CD4-positive, alpha-beta T cell treated with Interleukin-15 for 4 hours (primary cell): ENCODE measurements at regions not wholly inside any gene's neighbourhood (a gene's known extent, or its start where the extent isn't known, plus 50 kb on each side); places are given as distances from the start of the nearest gene placed in this dataset.
"Not testable (repeated sequence)": the region's sequence is repeated elsewhere in the genome, so short reads cannot be mapped to it uniquely, and the experiment has no call there.

ENCODE experiments used
- DNase-seq: peaks from one replicate; pipeline ENCODE4 v3.0.0-alpha.2; 2020; ENCODE audit warnings: low spot score

DNA sequence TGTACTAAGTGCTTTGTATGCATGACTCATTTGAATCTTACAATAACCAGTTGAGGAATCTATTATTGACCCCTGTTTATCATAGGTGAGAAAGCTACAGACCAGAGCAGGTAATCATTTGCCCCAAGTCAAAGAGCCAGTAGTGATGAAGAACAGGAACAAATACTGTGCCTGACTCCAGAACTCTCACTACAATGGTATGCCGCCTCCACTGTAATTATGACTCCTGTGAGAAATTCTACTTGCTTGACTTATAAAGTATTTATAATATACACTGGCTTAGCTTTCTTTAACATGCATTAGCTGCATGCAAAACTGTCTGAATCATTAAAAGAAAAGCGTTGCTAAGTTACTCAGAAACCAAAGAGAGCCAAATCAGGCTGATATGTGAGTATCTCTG, 92.6 kb downstream of the ZNF281 start:
- DNase-seq, result no peak

DNA sequence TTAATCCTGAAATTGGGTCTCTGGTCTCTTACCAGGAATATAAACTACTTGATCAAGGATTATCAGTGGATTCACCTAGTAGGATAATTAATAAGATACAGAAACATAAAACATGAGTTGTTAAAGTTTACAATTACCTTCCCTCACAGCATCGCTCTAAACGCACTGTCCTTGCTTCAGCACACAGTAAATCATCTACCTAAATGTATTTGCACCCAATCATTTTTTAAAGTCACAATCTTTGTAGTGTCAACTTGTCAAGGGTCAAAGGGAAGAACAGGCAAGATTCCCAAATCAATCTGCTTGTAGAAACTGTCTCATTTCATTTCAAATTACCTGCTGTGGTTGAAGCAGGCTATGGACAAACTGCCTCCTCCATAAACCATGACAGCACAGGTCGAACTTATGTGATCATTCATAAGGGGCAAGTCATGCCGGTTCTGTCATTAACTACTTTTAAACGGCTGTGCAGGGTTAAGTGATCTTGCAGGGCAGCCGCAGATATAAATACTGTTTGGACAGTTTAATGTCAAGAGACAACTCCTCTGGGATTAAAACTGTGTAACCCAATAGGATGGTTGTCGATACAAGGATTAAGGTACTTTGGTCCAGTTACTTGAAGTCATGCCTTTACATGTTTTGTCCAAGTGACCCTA, 93.6 kb downstream of the ZNF281 start:
- no peak for DNase-seq

DNA sequence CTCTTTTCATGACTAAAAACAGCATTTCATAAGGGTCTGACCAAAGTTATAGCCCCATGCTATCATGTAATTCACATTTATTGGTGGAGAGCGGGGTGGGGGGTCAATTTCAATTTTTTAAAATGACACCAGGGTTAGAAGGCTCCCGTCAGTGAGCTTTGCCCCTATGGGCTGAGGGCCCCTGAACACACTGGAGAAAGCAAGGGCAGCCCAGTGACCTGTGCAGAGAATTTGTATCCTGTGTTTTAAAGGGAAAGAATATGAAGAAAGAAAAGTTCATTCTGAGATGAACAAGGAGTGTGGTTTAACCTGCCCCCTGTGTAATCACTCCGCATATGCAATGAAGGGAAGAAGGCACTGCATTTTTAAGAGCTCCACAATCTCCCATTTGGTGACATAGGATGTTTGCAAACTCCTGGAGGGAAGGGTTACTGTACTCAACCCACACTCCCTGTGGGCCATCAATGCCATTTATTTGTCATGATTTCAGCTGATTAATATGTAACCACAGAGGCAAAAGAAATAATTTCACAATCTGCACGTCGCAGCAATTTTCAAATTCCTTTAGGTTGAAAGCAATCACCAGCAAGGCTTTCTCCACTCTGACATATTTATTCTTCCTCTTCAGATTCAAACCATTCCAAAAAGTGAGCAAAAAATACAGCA, 95.6 kb downstream of the ZNF281 start:
- DNase-seq, result no peak

DNA sequence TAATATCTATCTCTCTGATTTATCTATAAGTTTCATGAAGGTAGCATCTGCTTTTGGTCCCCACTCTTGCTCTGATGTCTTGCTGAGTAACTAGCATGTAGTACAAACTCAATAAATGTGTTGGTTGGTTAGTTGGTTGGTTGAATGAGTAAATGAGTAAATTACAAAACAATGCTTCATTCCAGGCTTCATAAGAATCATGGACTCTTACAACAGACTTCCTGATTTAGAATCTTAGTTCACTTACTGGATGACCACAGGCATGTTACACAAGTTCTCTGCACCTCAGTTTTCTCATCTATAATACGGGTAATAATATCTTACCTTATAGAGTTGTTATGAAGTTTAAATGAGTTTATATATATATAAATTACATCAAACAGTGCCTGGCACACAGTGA, 98.6 kb downstream of the ZNF281 start:
- DNase-seq, result no peak

DNA sequence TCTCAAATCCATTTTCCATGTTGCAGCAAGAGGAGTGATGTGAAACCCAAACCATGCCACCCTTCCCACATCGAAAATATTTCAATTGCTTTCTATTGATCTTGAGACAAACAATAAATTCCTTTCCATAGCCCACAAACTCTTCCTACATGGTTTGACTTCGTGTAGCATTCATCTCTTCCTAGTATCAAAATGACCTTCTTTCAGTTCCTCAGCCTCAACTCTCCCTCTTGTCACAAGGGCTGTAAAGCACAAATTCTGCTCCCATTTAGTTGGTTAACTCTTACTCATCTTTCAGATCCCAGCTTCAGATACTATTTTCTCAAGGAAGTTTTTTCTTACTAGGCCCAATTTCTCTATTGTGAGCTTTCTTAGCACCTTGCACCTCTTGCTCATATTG, 99.0 kb downstream of the ZNF281 start:
- no peak for DNase-seq

DNA sequence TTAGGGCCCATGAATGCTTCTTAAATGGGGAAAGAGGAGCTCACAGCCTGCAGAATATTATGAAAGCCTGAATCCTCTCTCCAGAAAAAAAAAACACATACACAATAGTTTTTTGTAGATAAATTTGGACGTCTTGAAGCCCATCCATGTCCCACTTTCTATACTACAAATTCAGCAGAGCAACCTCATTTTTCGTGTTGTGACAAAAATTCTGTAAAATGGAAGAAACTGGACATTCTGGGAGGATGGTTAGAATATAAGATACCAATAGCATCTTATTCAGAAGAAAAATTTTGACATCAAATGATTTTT, 102.1 kb downstream of the ZNF281 start:
- DNase-seq, result no peak

DNA sequence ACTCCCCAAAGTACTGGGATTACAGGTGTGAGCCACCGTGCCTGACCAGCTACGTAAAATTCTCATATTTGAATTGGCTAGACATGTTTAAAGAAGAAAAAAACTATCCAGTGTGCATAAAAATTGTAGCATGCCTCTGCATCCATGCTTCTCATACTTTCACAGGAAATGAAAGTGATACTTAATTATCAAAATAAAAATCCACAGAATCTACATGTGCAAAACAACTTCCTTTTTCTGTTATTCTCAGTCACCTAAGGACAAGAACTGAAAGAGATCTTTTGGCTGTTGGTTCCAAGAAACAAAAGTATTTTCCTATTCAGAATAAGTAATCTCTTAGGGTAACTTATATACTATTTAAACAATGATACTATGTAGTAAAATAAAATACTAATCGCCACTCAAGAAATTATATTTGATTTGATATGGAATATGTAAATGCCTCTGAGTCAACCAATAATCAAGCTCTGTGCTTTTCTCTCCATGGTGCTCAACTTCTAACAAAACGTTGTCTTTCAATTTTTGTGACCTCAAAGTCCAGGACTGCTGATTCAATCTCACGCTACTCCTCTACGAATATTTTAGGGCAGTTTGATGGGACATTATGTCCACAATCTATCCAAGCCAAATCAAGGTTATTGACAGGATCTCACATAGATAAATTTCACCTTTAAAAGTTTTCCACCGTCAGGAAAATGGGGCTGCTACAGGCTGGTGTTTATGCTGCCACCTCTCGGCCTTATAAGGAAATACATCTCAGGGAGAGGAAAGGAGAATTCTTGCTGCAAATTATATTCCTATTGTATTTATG, 102.7 kb downstream of the ZNF281 start:
- DNase-seq, result peak; percentile 51

DNA sequence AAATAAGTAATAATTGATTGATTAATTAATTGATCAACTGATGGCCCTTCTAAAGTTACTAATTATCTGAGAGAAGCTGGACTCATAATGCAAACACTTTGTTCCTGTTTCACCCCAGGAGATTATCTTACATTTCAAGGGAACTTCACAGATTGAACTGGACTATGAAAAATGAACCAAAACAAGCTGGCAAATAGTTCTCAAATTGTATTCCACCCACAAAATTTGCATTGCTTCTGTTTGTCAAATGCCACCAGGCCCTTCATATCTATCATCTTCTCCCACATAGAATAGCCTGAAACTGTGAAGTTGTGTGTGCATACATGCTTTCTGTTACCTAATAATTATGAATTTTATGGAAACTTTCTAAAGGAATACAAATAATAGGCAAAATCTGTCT, 104.0 kb downstream of the ZNF281 start:
- no peak for DNase-seq

DNA sequence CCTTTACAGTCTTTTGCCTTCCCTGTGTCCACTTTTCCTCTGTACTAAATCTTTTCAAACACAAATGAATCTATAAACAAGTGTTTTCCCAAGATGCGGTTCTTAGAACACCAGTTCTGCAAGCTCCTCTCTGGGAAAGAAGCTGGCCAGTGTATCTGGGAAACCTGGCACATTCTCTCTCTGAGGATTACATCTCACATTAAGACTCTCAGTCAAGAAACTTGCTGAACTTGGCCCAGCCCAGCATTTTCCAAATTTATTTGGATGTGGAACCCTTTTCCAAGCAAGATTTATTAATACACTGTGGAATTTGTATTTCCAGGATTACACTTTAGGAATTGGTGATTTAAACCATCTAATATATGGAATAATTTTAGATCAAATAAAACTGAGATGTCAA, 105.7 kb downstream of the ZNF281 start:
- no peak for DNase-seq

DNA sequence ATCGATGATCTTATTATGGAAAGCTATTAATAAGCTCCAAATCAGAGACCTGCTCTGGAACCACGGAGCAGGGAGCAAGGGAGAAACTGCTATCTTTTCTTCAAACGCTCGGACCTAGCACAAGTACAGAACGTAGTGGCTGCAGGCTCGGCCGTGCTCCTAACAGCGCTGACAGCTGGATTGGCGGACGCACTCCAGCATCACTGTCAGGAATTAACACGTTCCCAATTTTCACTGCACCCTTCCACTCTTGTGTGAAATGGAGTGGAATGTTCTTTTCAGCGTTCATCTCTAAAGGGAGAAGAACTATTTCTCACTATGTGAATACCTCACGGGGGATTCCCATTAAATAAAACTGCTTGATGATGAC, 106.9 kb downstream of the ZNF281 start:
- DNase-seq, result no peak

DNA sequence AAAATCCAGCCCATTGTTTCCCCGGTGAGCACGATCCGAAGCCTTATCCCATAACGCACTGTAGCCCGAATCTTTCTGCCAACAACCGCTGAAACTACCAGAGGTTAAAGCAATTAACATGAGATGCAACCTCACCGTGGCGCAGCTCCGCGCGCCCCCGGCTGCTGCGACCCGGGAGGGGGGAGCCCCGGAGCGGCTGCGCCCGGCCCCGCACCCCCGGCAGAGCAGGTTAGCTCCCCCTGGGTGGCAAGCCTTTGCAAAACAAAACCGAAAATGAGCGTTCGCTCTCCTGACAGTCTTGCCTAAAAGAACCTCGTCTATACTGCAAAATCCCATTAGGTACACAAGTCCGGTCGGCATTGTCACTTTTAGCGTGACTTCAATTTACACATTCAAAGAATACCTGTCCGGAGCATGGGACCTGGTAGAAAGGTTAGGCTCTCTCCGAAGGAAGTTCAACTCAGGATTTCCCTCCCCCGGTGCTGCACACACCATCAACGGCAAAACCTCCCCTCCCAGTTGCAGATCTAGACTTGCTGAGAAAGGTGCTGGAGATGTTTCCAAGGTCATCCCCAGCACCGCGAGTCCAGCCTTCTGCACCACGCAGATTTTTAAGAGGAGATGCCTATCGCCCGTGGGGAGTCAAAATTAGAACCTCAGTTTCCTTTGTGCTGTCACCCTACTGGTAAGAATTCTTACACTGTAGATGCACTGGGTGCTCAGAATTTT, 107.5 kb downstream of the ZNF281 start:
- peak; percentile 59 for DNase-seq

DNA sequence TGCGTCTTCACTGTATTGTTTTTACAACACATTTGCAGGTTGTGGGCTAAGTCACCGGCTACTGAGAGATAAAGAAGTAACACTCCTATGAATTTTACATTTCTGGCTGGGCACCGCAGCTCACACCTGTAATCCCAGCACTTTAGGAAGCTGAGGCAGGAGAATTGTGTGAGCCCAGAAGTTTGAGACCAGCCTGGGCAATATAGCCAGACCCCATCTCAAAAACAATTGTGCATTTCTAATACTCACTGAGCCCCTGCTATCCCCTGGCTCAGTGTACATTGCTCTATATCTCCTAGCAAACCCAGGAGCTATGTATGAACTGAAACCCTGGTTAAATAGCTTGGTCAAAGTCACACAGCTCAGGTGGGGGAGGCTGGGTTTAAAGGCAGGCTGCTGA, 108.7 kb downstream of the ZNF281 start:
- DNase-seq, result no peak

DNA sequence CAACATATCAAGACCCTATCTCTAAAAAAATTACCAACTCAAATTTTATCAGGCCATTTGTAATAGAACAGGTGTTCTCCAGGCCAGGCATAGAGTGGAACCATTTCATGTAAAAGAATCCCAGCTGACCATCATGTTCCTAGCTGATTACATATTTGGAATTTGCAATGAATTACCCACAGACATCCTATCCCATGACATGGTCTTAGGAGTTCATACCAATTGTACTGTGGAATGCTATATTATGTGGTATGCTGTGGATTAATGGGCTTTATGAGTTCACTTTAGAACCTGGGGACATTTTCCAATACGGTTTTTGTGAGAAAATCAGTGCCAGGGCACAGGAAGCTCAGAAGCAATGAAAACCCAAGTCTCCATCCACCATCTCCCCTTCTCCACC, 110.3 kb downstream of the ZNF281 start:
- no peak for DNase-seq

DNA sequence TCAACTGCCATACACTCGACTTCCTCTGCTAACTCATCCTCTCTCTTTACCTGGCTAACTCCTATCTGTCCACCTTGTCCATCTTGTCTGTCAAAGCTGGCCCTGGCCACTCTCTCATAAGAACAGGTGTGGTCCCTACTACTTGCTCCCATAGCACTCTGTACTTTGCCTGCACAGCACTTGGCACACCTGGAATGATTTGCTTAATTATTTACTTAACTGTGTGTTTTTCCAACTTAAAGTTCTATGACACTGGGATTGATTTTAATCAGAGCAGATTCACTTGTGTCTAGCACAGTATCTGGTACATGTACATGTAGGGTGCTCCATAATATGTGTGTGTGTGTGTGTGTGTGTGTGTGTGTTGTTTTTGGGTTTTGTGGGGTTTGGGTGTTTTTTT, 111.6 kb downstream of the ZNF281 start:
- DNase-seq, result no peak

DNA sequence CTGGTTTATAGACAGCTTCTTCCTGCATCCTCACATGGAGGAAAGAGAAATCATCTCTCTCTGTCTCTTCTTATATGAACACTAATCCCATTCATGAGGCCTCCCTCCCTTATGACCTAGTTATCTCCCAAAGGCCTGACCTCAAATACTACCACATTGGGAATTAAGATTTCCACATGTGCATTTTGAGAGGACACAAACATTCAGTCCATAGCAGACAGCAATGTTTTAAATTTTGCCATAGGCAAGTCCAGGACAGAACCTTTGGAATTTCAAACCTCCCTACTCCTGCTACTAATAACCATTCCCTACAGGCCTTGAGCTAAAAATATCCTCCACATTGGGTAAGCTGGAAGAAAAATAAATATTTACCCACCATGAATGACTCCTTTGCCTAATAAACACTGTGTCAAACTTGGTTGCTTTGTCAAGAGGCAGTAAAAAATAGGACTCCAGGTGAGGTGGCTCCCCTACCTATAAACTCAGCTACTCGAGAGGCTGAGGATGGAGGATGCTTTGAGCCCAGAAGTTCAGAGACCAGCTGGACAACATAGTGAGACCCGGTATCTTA, 113.7 kb downstream of the ZNF281 start:
- no peak for DNase-seq

DNA sequence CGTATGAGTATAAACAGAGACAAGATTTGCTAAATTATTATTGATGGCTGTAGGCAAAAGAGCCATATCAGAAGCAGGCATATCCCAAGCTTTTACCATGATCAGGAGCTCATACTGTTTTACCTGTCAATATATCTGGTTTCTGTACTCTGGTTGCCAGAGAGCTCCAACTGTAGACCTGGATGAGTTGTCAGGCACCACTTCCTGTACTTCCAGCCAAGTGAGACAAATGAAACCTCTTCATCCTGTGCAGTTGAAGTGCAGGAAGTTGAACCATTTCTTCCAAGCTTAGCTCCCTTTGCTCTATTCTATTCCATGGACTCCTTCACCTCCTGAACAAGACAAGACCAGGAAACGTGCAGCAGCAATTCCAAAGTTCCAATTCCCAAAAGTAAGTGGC, 115.6 kb downstream of the ZNF281 start:
- DNase-seq, result no peak

DNA sequence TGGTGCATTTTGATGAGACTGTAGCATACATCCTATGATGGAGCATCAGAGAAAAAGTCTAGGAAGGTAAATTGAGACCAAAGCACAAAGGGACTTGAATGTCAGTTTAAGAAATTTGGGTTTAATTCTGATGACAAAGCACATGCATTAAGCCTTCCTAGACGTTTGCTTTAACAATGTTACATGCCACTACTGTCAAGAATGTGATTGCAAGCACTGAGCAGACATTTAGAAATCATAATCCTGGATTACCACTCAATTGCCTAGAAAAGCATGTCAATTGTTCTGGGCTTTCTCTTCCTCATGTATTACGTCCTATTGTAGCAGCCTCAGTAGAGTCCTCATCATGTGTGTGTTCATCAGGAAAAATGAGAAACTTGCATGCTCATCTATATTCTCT, 117.1 kb downstream of the ZNF281 start:
- no peak for DNase-seq

DNA sequence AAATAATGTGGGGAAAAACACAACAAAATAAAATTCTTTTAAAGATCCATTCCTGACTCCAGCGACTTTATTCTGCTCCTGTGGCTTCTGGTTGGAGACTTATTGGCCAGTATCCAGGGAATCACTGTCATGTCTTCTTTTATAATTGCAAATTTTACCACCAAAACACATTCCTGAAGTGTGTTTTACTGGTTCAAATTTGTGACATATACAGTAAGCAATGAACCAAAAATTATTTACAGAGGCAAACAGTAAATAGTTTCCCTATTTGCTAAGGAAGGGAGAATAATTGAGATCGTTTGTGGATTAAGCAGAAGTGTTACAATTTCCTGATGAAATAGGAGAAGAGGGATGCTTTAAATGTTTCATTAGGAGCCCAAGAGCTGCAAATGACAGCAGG, 118.7 kb downstream of the ZNF281 start:
- DNase-seq, result no peak

DNA sequence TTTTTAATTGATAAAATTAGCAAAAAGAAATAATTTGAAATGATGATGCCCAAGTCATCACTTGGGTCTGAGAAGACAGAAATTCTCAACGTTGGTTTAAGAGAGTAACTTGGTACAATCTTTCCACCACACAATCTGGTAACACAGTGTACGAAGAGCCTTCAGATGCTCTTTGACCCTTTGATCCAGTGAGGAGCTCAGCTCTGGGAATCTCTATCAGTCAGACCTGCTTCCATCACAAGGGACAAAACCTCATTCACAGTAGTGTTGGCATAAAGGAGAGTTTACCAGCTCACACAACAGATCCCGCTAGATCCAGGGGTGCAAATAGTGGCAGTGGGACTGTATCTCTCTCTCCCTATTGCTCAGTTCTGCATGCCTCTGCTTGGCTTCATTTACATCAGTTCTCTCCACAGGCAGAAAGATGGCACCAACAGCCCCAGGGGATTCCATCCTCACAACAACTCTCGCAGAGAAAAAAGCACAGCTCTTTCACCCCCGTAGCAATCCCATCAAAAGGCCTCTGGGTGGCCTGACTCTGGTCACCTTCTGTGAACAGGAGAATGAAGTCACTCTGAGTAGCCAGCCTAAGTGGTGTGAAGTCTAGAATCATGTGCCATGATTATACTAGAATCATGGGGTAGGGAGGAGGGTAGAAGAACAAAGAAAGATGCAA, 119.7 kb downstream of the ZNF281 start:
- no peak for DNase-seq

DNA sequence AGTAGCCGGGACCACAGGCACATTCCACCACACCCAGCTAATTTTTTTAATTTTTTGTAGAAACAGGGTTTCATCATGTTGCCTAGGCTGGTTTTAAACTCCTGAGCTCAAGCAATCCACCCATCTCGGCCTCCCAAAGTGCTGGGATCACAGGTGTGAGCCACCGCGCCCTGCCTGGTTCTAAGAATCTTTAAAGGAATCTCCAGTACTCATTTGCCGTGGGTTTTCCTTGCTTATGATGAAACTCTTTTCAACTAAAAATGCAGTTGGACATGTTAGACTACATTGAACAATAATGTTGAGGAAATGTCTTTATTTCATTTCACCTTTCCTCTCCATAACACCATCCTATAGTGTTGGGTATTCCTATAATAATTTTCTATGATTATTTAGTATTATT, 121.6 kb downstream of the ZNF281 start:
- no peak for DNase-seq

DNA sequence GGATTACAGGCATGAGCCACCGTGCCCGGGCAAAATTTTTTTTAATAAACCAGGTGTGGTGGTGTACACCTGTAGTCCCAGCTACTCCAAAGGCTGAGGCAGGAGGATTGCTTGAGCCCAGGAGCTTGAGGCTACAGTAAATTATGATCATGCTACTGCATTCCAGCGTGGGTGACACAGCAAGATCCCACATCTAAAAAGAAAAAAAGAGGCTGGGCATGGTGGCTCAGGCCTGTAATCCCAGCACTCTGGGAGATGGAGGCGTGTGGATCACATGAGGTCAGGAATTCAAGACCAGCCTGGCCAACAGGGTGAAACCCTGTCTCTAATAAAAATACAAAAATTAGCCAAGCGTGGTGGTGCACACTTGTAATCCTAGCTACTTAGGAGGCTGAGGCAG, 125.6 kb downstream of the ZNF281 start:
- not testable (repeated sequence) for DNase-seq

DNA sequence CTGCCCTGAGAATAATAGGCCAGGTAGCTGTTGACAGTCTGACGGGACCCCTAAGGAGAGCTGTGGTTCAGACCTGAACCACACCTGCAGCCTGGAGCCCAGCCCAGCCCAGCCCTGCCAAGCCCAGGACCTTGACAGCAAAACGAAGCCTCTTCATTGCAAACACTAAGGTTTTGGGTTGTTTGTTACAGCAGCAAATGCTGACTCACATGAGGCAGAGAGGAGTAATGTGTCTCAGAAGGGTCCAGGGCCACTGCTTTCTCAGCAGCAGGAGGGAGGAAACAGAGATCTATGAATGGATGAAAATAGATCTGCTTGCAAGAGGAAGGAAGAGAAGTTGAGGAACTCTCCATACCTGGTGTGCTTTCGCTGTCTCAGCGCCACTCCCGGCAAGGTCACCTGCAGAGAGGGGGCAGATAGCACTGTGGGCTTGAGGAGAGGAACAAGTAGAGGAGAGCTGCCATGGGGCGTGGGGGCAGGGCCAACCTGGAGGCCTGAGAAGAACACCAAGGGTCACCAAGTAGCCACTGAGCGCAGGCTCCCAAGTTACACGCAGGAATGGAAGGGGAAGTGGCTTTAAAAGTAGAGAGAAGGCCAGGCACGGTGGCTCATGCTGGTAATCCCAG, 127.2 kb downstream of the ZNF281 start:
- no peak for DNase-seq
